ENCODE measurements at regions not wholly inside any gene's neighbourhood (a gene's known extent, or its start where the extent isn't known, plus 50 kb on each side); places are given as distances from the start of the nearest gene placed in this dataset.
"Not testable (repeated sequence)": the region's sequence is repeated elsewhere in the genome, so short reads cannot be mapped to it uniquely, and the experiment has no call there.

DNA sequence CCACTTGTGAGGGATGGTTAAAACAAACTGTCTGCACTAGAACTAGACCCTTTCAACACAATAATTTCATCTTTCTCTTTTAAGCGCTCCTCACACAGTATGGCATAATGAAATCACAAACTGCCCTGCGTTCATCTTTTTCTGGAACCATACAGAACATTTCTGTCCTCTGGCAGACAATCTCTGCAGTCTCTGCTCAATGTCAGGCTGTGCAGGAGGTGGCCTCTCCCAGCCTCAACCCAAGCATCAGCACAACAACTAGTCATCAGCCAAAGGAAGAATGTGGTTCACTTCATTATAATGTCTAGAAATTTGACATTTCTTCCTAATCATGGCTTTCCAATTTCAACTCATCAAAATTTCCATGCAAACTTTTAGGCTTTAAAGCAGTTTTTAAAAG lies 125.1 kb upstream of the STARD13 start:
- DNase-seq (ENCODE audit: low read depth, low spot score) = no peak
- CTCF ChIA-PET = no interaction called here
- H3K27ac ChIP-seq (ENCODE audit: low read depth, low read length) = no peak overlapping the region
- no peaks in the 10 kb centered on the region for H3K27me3 ChIP-seq (ENCODE audit: control insufficient read depth, insufficient read depth, low read length)
- no peaks in the 10 kb centered on the region for H3K9me3 ChIP-seq (ENCODE audit: control insufficient read depth, insufficient read depth, low read length)
- no peak overlapping the region for H3K4me3 ChIP-seq (ENCODE audit: low read depth, low read length)
- TF ChIP-seq, protein P1, sequence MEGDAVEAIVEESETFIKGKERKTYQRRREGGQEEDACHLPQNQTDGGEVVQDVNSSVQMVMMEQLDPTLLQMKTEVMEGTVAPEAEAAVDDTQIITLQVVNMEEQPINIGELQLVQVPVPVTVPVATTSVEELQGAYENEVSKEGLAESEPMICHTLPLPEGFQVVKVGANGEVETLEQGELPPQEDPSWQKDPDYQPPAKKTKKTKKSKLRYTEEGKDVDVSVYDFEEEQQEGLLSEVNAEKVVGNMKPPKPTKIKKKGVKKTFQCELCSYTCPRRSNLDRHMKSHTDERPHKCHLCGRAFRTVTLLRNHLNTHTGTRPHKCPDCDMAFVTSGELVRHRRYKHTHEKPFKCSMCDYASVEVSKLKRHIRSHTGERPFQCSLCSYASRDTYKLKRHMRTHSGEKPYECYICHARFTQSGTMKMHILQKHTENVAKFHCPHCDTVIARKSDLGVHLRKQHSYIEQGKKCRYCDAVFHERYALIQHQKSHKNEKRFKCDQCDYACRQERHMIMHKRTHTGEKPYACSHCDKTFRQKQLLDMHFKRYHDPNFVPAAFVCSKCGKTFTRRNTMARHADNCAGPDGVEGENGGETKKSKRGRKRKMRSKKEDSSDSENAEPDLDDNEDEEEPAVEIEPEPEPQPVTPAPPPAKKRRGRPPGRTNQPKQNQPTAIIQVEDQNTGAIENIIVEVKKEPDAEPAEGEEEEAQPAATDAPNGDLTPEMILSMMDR (IDR thresholded peaks at IDR 0.05; ENCODE audit: low read depth, low read length) = no peak
- POLR2A ChIA-PET = no interaction called here

DNA sequence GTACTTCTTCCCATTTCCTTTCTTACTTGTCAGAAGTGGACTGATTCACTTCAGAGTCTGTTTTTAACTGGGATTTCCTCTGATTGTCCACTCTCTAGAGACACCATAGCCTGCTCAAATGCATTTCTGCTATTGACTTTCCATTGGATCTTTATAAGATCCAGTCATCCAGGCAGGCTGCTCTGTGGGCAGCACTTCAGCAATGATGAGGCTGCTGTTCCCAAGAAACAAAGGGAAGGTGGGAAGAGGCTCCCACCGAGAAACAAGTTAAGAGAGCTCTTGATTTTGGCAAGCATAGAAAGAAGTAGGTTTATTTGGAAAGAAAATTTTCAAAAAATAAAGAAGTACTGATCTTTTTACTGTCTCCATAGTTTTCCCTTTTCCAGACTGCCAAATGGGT lies 125.8 kb upstream of the STARD13 start:
- Histone ChIP-seq H3K4me3 (ENCODE audit: low read depth, low read length) (no peak overlapping the region), H3K27ac (ENCODE audit: low read depth, low read length) (no peak overlapping the region), H3K9me3 (ENCODE audit: control insufficient read depth, insufficient read depth, low read length) (no peaks in the 10 kb centered on the region), H3K27me3 (ENCODE audit: control insufficient read depth, insufficient read depth, low read length) (no peaks in the 10 kb centered on the region)
- POLR2A ChIA-PET = no interaction called here
- TF ChIP-seq, protein P1 (IDR thresholded peaks at IDR 0.05; ENCODE audit: low read depth, low read length) = no peak
- DNase-seq (ENCODE audit: low read depth, low spot score) = no peak
- CTCF ChIA-PET = no interaction called here

DNA sequence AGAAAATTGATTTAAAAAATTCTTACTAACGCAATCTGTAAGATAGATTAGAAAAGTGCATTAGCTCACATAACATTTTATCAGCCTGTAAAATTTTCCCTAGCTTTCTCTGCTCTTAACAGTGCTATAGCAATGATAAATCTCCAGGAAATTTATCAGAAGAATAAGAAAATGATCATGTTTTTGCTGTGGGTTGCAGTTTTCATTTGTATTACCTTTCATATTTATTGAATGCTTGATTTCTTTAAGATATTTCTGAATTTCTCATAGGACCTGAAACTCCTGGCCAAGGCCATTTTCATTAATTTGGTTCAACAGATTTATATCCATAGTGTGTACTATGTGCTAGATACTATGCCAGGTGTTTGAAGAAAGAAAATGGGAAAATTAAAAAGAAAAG lies 130.3 kb upstream of the STARD13 start:
- no peak for DNase-seq (ENCODE audit: low read depth, low spot score)
- ChIA-PET CTCF (no interaction called here), POLR2A (no interaction called here)
- TF ChIP-seq, protein P1 (IDR thresholded peaks at IDR 0.05; ENCODE audit: low read depth, low read length) = no peak
- H3K27me3 ChIP-seq (ENCODE audit: control insufficient read depth, insufficient read depth, low read length) = no peaks in the 10 kb centered on the region
- H3K27ac ChIP-seq (ENCODE audit: low read depth, low read length) = no peak overlapping the region
- no peak overlapping the region for H3K4me3 ChIP-seq (ENCODE audit: low read depth, low read length)
- no peaks in the 10 kb centered on the region; the same call in 1 of the 2 replicates for H3K9me3 ChIP-seq (ENCODE audit: control insufficient read depth, insufficient read depth, low read length)

DNA sequence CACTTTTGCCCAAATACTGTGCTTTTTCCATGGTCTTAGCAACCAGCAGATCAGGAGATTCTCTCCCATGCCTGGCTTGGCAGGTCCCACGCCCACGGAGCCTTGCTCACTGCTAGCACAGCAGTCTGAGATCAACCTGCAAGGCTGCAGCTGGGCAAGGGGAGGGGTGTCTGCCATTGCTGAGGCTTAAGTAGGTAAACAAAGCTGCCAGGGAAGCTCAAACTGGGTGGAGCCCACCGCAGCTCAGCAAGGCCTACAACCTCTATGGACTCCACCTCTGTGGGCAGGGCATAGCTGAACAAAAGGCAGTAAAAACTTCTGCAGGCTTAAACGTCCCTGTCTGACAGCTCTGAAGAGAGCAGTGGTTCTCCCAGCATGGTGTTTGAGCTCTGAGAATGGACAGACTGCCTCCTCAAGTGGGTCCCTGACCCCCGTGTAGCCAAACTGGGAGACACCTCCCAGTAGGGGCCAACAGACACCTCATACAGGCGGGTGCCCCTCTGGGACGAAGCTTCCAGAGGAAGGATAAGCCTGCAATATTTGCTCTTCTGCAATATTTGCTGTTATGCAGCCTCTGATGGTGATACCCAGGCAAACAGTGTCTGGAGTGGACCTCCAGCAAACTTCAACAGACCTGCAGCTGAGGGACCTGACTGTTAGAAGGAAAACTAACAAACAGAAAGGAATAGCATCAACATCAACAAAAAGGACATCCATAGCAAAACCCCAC lies 132.8 kb upstream of the STARD13 start:
- H3K27ac ChIP-seq (ENCODE audit: low read depth, low read length); POLR2A ChIA-PET; CTCF ChIA-PET; DNase-seq (ENCODE audit: low read depth, low spot score); H3K9me3 ChIP-seq (ENCODE audit: control insufficient read depth, insufficient read depth, low read length); H3K27me3 ChIP-seq (ENCODE audit: control insufficient read depth, insufficient read depth, low read length); H3K4me3 ChIP-seq (ENCODE audit: low read depth, low read length): not testable (repeated sequence)

DNA sequence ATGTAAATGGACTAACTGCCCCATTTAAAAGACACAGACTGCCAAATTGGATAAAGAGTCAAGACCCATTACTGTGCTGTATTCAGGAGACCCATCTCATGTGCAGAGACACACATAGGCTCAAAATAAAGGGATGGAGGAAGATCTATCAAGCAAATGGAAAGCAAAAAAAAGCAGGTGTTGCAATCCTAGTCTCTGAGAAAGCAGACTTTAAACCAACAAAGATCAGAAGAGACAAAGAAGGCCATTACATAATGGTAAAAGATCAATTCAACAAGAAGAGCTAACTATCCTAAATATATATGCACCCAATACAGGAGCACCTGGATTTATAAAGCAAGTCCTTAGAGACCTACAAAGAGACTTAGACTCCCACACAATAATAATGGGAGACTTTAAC lies 134.6 kb upstream of the STARD13 start:
- H3K9me3 ChIP-seq (ENCODE audit: control insufficient read depth, insufficient read depth, low read length); POLR2A ChIA-PET; H3K4me3 ChIP-seq (ENCODE audit: low read depth, low read length); H3K27me3 ChIP-seq (ENCODE audit: control insufficient read depth, insufficient read depth, low read length); H3K27ac ChIP-seq (ENCODE audit: low read depth, low read length); CTCF ChIA-PET; DNase-seq (ENCODE audit: low read depth, low spot score): not testable (repeated sequence)

DNA sequence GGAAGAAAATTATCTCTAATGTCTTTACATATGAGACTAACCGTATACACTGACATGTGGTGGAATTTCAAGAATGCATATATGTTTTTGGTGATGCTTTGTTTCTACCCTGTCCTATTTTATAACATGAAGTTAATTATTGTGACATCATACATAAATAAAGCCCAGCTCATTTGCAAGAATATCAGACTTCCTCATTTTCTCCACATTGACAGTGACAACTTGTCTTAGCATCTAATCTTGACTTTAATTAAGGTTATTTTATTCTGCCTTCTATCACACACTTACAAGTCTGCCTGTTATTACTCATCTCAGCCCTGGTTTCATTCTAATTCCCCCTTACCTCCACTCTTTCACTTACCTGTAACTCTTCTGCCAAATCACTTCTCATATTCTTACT lies 140.6 kb upstream of the STARD13 start:
- ChIA-PET CTCF (interaction anchor here (1.5 kb wide), 1 partner anchor 117 kb away, joined by 3 read pairs; no protein-coding TSS in a partner anchor), POLR2A (interaction anchor here (0.6 kb wide), 1 partner anchor 21 kb away, joined by 3 read pairs; no protein-coding TSS in a partner anchor)
- H3K4me3 ChIP-seq (ENCODE audit: low read depth, low read length) = no peak overlapping the region
- H3K9me3 ChIP-seq (ENCODE audit: control insufficient read depth, insufficient read depth, low read length) = no peaks in the 10 kb centered on the region; the same call in 1 of the 2 replicates
- DNase-seq (ENCODE audit: low read depth, low spot score) = no peak
- no peak overlapping the region for H3K27ac ChIP-seq (ENCODE audit: low read depth, low read length)
- H3K27me3 ChIP-seq (ENCODE audit: control insufficient read depth, insufficient read depth, low read length) = no peaks in the 10 kb centered on the region
- TF ChIP-seq, protein P1 (IDR thresholded peaks at IDR 0.05; ENCODE audit: low read depth, low read length) = no peak

All from AG04450 (cell line).